Fibroblast of pulmonary artery (primary cell): ENCODE measurements at regions not wholly inside any gene's neighbourhood (a gene's known extent, or its start where the extent isn't known, plus 50 kb on each side); places are given as distances from the start of the nearest gene placed in this dataset.
A peak's percentile ranks its signal among the peaks of the same experiment; 100 is the strongest.

Experiments
- DNase-seq: peaks from one replicate; pipeline ENCODE4 v3.0.0-alpha.2; 2010; ENCODE audit warnings: low read depth
- H3K4me3 ChIP-seq: replicated peaks from 2 replicates; pipeline ENCODE4 v1.5.1; 2011; ENCODE audit warnings: low read depth, mild to moderate bottlenecking, control low read depth, low read length, moderate library complexity
- TF ChIP-seq, protein P1 (sequence below): IDR thresholded peaks from 2 replicates; pipeline ENCODE4 v1.5.1; 2011; ENCODE audit warnings: mild to moderate bottlenecking, control low read depth, low read length, inconsistent platforms; ENCODE audit errors: missing control alignments

DNA sequence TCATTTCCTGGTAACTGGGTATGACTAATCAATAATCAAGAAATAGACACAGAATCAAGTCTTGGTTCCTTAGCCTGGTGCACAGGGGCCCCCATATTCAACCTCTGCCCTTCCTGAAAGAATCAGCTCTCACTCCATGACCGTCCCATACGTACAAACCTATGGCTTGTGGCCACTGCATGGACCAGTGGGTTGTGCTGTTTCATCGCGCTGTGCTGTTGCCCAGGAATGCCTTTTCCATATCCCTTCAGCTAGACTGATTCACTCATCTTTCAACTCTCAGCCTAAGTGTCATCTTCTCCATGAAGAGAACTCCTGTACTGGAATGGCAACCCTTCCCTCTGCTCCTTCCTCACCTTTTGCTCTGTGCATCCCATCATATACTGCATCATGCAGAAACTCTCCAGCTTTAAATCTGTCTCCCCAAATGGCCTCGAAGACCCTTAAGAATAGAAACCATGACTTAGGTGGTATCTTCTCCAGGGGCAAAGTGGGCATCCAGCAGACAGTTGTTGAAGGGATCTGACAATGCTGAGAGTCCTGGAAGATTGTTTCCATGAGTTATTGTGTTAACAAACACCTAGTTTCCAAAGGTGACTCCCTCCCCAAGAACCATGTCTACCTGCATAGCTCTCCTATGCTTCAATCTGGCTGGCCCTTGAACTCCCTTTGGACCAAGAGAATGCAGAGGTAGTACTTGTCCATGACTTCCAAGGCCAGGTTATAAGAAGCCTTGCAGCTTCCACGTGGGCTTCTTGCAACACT, 180.8 kb downstream of the ACTL7B start:
- no peak for DNase-seq
- TF ChIP-seq, protein P1, sequence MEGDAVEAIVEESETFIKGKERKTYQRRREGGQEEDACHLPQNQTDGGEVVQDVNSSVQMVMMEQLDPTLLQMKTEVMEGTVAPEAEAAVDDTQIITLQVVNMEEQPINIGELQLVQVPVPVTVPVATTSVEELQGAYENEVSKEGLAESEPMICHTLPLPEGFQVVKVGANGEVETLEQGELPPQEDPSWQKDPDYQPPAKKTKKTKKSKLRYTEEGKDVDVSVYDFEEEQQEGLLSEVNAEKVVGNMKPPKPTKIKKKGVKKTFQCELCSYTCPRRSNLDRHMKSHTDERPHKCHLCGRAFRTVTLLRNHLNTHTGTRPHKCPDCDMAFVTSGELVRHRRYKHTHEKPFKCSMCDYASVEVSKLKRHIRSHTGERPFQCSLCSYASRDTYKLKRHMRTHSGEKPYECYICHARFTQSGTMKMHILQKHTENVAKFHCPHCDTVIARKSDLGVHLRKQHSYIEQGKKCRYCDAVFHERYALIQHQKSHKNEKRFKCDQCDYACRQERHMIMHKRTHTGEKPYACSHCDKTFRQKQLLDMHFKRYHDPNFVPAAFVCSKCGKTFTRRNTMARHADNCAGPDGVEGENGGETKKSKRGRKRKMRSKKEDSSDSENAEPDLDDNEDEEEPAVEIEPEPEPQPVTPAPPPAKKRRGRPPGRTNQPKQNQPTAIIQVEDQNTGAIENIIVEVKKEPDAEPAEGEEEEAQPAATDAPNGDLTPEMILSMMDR: no peak
- H3K4me3 ChIP-seq: no peak overlapping the region

DNA sequence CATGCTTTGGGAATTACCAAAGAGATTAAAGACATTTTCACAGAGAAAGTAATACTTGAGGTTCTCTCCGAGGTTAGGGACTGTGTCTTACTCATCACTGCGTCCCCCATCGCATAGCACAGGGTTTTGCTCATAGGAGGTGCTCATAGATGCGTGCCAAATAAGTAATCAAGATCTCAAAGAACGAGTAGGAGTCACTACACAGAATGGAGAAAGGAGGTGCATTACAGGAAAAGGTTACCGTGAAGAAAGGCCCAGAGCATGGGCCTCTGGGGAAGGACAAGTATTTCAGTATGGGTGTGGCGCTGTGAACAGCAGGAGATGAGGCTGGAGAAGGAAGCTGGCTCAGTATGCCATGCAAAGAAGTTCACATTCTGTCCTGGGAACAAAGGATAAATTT, 182.4 kb downstream of the ACTL7B start:
- TF ChIP-seq, protein P1: no peak

DNA sequence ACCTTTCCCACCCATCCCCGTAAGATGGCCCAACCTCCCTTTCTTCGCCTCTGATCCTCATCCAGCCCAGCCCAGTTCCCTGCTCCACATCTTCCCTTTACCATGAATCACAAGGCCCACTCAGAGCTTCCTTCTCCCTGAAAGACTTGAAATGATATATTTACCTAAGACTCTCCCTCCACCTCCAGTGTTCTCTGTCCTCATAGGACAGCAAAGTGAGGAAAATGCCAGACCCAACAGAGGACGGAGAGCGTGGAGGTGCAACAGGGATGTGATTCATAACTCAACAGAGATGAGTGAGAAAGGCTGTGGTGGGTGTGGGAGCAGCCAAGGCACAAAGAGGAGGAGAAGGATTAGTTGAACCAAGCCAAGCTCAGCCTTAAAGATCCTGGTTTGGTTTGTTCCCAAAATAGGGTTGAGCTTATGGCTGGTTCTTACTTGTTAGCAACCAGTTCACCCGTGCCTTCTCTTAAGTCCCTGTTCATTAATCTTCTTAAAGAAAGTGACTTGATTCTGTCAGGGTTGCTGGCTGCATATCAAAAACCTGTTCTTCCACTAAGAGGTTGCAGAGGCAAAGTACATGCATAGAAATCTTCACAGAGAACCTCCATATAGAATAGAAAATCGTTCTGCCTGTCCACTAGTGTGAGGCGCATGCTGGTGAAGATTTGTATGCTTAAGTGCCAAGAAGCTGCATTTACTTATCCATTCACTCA, 183.2 kb downstream of the ACTL7B start:
- DNase-seq: no peak
- no peak overlapping the region for H3K4me3 ChIP-seq
- TF ChIP-seq, protein P1: no peak

More for the DNA sequence above, 182.4 kb downstream of the ACTL7B start:
- no peak for DNase-seq
- no peak overlapping the region for H3K4me3 ChIP-seq

DNA sequence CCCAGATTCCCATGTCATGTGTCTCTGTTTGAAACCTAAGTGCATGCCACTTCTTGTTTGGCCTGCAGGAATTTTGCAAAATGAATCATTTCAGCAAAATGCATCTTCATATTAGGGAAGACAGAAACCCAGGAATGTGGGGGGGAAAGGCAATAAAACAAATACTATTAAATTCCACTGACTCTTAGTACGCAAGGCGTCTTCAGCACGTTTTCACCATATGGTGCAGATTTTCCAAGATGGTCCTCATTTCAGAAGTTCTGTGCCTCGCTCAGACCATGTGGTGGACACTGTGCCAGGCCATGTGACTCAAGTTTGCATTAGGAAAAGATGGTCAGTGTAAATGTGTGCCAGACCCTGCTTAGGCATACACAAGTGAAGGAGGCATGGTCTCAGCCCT, 184.0 kb downstream of the ACTL7B start:
- no peak for DNase-seq
- no peak overlapping the region for H3K4me3 ChIP-seq
- TF ChIP-seq, protein P1: no peak

DNA sequence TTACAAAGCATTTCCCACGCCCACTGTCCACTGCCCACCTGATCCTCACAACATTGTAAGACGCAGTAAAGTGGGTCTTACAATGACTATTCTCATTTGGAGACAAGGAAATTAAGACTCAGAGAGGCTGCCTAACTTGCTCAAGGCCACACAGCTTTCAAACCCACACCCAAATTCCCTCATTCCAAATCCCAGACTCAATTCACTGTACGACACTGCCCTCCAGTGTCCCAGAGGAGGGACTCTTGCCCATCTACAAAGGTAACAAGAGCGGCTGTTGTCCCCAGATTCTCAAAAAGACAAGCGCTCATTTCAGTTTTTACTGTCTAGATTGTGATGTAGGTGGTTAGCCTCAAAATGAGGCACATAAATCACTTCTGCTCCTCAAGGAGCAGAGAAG, 184.6 kb downstream of the ACTL7B start:
- TF ChIP-seq, protein P1: peak; percentile 24
- no peak overlapping the region for H3K4me3 ChIP-seq
- peak; percentile 13 for DNase-seq

DNA sequence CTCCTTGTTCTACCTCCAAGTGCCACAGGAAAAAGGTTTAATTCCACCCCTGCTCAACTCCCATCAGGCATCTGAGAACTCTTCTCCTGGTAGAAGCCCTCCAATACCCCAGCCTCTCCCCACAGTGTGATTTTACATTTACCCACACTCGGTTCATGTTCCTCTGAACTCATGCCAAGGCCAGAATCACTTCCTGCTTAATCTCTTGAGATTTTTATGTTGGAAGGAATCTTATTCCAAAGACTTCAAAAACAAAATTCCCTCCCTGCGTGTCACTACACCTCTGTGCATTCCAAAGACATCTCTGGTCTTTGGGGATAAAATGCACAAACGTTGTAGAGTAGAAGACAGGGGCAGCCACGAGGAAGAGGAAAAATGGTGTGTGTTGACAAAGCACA, 186.8 kb downstream of the ACTL7B start:
- no peak for DNase-seq
- TF ChIP-seq, protein P1: no peak
- H3K4me3 ChIP-seq: no peak overlapping the region
